COLO668 (cell line): ENCODE measurements at regions not wholly inside any gene's neighbourhood (a gene's known extent, or its start where the extent isn't known, plus 50 kb on each side); places are given as distances from the start of the nearest gene placed in this dataset.
"Not testable (repeated sequence)": the region's sequence is repeated elsewhere in the genome, so short reads cannot be mapped to it uniquely, and the experiment has no call there.

Source experiments
- DNase-seq: peaks from one replicate; lab custom pipeline; 2025; ENCODE audit not compliant: unreplicated experiment; lab: John Stamatoyannopoulos, UW

- DNase-seq, result no peak
Measured at GRCh38 chrX:137878401-137878800, 312.5 kb downstream of the ZIC3 start.

GRCh38 chrX:137882960-137883359, 317.0 kb downstream of the ZIC3 start:
- DNase-seq, result no peak

- DNase-seq, result not testable (repeated sequence)
Measured at GRCh38 chrX:137884813-137885212, 318.9 kb downstream of the ZIC3 start.

- no peak for DNase-seq
Measured at GRCh38 chrX:137891431-137891830, 325.5 kb downstream of the ZIC3 start.

- DNase-seq, result no peak
Measured at GRCh38 chrX:137896123-137896522, 330.2 kb downstream of the ZIC3 start.

- DNase-seq, result no peak
Measured at GRCh38 chrX:137915466-137915865, 349.5 kb downstream of the ZIC3 start.

GRCh38 chrX:137916090-137916746, 350.3 kb downstream of the ZIC3 start:
- DNase-seq, result no peak

GRCh38 chrX:137926090-137926489, 360.2 kb downstream of the ZIC3 start:
- no peak for DNase-seq

GRCh38 chrX:137929951-137930350, 364.0 kb downstream of the ZIC3 start:
- no peak for DNase-seq

- DNase-seq, result no peak
Measured at GRCh38 chrX:137930533-137930932, 364.6 kb downstream of the ZIC3 start.

- not testable (repeated sequence) for DNase-seq
Measured at GRCh38 chrX:137934214-137934613, 368.3 kb downstream of the ZIC3 start.

GRCh38 chrX:137934887-137935286, 369.0 kb downstream of the ZIC3 start:
- DNase-seq, result not testable (repeated sequence)

- no peak for DNase-seq
Measured at GRCh38 chrX:137945470-137945869, 379.5 kb downstream of the ZIC3 start.

GRCh38 chrX:137969191-137969590, 403.3 kb downstream of the ZIC3 start:
- no peak for DNase-seq

- DNase-seq, result no peak
Measured at GRCh38 chrX:137982472-137983172, 416.7 kb downstream of the ZIC3 start.

GRCh38 chrX:137988470-137988869, 422.5 kb downstream of the ZIC3 start:
- no peak for DNase-seq

GRCh38 chrX:137998619-137999018, 432.7 kb downstream of the ZIC3 start:
- DNase-seq, result no peak

- DNase-seq, result no peak
Measured at GRCh38 chrX:137999071-137999470, 433.1 kb downstream of the ZIC3 start.

- no peak for DNase-seq
Measured at GRCh38 chrX:137999552-137999951, 433.6 kb downstream of the ZIC3 start.

GRCh38 chrX:138001226-138001625, 435.3 kb downstream of the ZIC3 start:
- DNase-seq, result no peak

GRCh38 chrX:138006180-138006579, 440.3 kb downstream of the ZIC3 start:
- DNase-seq, result no peak

- no peak for DNase-seq
Measured at GRCh38 chrX:138008281-138008680, 442.4 kb downstream of the ZIC3 start.

GRCh38 chrX:138011468-138011867, 445.5 kb downstream of the ZIC3 start:
- no peak for DNase-seq
